Keratinocyte (primary cell): ENCODE measurements at regions not wholly inside any gene's neighbourhood (a gene's known extent, or its start where the extent isn't known, plus 50 kb on each side); places are given as distances from the start of the nearest gene placed in this dataset.

ENCODE experiments used
- CTCF ChIP-seq, 3 experiments: IDR thresholded peaks in 1 of 3; conservative IDR thresholded peaks in 1 of 3; optimal IDR thresholded peaks in 1 of 3; 2 replicates in 2 of 3; 3 replicates in 1 of 3; pipeline versions ENCODE3 to v1.5.1; 2011; ENCODE audit warnings: low read length in 3 of 3, mild to moderate bottlenecking in 3 of 3, moderate library complexity in 2 of 3, control low read depth in 1 of 3, inconsistent platforms in 1 of 3; ENCODE audit not compliant: insufficient read depth in 2 of 3; ENCODE audit errors: extremely low read depth in 1 of 3
- EZH2 ChIP-seq: IDR thresholded peaks from one replicate; pipeline ENCODE4 v1.6.1; 2012; ENCODE audit warnings: inconsistent platforms, mild to moderate bottlenecking, low read length, moderate library complexity

GRCh38 chr1:67978890-67979516 lies 71.4 kb downstream of the DIRAS3 start:
- TF ChIP-seq CTCF (optimal IDR thresholded peaks at IDR 0.05 in 1 of 3, IDR thresholded peaks at IDR 0.05 in 1 of 3, conservative IDR thresholded peaks at IDR 0.05 in 1 of 3; ENCODE audit: extremely low read depth in 1 of 3, insufficient read depth in 2 of 3, low read length in 3 of 3): no peak
- no peak for TF ChIP-seq EZH2
